Right ventricle myocardium inferior (tissue), 1 donor: ENCODE measurements at regions not wholly inside any gene's neighbourhood (a gene's known extent, or its start where the extent isn't known, plus 50 kb on each side); places are given as distances from the start of the nearest gene placed in this dataset.
"Not testable (repeated sequence)": the region's sequence is repeated elsewhere in the genome, so short reads cannot be mapped to it uniquely, and the experiment has no call there.

ENCODE experiments used
- ATAC-seq: fragments of 200-7000 bp; cut with Tn5 transposase; one replicate; pipeline ENCODE4 v1.9.1; 2020; ENCODE audit warnings: mild to moderate bottlenecking, moderate library complexity
- DNase-seq: peaks from one replicate; pipeline ENCODE4 v3.0.0; 2021; ENCODE audit errors: missing footprints
- intact Hi-C: fragments of 100-400 bp; cut with DNase I; formaldehyde crosslinking; loops from one replicate; pipeline ENCODE4 v1.11.0; 2022
- donor health status: DM: no; HTN: yes; CAD: no; lungs with severe emphysema.

- intact Hi-C loops: no loop called here
- DNase-seq: no peak
- no peak for ATAC-seq
Observed at GRCh38 chr13:53439439-53440225, 411.0 kb downstream of the OLFM4 start.

- DNase-seq (no peak), ATAC-seq (no peak)
- intact Hi-C loops: no loop called here
Observed at GRCh38 chr13:53442979-53443378, 414.4 kb downstream of the OLFM4 start.

- ATAC-seq: no peak
- intact Hi-C loops: no loop called here
- DNase-seq: no peak
Observed at GRCh38 chr13:53445686-53446085, 417.1 kb downstream of the OLFM4 start.

- DNase-seq (no peak), ATAC-seq (no peak)
- intact Hi-C loops: no loop called here
Observed at GRCh38 chr13:53447456-53447855, 418.8 kb downstream of the OLFM4 start.

- ATAC-seq: no peak
- intact Hi-C loops: no loop called here
- no peak for DNase-seq
Observed at GRCh38 chr13:53447863-53448262, 419.2 kb downstream of the OLFM4 start.

GRCh38 chr13:53452263-53452808 is 423.7 kb downstream of the OLFM4 start:
- intact Hi-C loops, DNase-seq, ATAC-seq: not testable (repeated sequence)

GRCh38 chr13:53460796-53461195 is 432.2 kb downstream of the OLFM4 start:
- intact Hi-C loops: no loop called here
- DNase-seq: no peak
- ATAC-seq: no peak

GRCh38 chr13:53463106-53463505 is 434.5 kb downstream of the OLFM4 start:
- ATAC-seq (no peak), DNase-seq (no peak)
- intact Hi-C loops: no loop called here

- intact Hi-C loops: no loop called here
- DNase-seq: no peak
- no peak for ATAC-seq
Observed at GRCh38 chr13:53466576-53466975, 438.0 kb downstream of the OLFM4 start.

- ATAC-seq (no peak), DNase-seq (no peak)
- intact Hi-C loops: no loop called here
Observed at GRCh38 chr13:53473397-53473796, 444.8 kb downstream of the OLFM4 start.

GRCh38 chr13:53474878-53475277 is 446.3 kb downstream of the OLFM4 start:
- intact Hi-C loops: no loop called here
- no peak for ATAC-seq
- DNase-seq: no peak

- intact Hi-C loops: no loop called here
- no peak for DNase-seq
- ATAC-seq: no peak
Observed at GRCh38 chr13:53490752-53491151, 462.1 kb downstream of the OLFM4 start.

- DNase-seq (no peak), ATAC-seq (no peak)
- intact Hi-C loops: no loop called here
Observed at GRCh38 chr13:53494406-53494805, 465.8 kb downstream of the OLFM4 start.

GRCh38 chr13:53499576-53500133 is 471.0 kb downstream of the OLFM4 start:
- no peak for DNase-seq
- intact Hi-C loops: no loop called here
- ATAC-seq: no peak

GRCh38 chr13:53501387-53501786 is 472.8 kb downstream of the OLFM4 start:
- ATAC-seq: no peak
- intact Hi-C loops: no loop called here
- no peak for DNase-seq

GRCh38 chr13:53507741-53508140 is 479.1 kb downstream of the OLFM4 start:
- intact Hi-C loops: no loop called here
- no peak for ATAC-seq
- DNase-seq: no peak

GRCh38 chr13:53512635-53513034 is 484.0 kb downstream of the OLFM4 start:
- DNase-seq (no peak), ATAC-seq (no peak)
- intact Hi-C loops: no loop called here

GRCh38 chr13:53513226-53513625 is 484.6 kb downstream of the OLFM4 start:
- DNase-seq (no peak), ATAC-seq (peak; percentile 56)
- intact Hi-C loops: no loop called here

GRCh38 chr13:53520132-53520531 is 491.5 kb downstream of the OLFM4 start:
- intact Hi-C loops: no loop called here
- ATAC-seq (no peak), DNase-seq (no peak)

- intact Hi-C loops: no loop called here
- ATAC-seq (no peak), DNase-seq (no peak)
Observed at GRCh38 chr13:53522034-53522433, 493.4 kb downstream of the OLFM4 start.
